ENCODE measurements at regions not wholly inside any gene's neighbourhood (a gene's known extent, or its start where the extent isn't known, plus 50 kb on each side); places are given as distances from the start of the nearest gene placed in this dataset.
"Not testable (repeated sequence)": the region's sequence is repeated elsewhere in the genome, so short reads cannot be mapped to it uniquely, and the experiment has no call there.

DNA sequence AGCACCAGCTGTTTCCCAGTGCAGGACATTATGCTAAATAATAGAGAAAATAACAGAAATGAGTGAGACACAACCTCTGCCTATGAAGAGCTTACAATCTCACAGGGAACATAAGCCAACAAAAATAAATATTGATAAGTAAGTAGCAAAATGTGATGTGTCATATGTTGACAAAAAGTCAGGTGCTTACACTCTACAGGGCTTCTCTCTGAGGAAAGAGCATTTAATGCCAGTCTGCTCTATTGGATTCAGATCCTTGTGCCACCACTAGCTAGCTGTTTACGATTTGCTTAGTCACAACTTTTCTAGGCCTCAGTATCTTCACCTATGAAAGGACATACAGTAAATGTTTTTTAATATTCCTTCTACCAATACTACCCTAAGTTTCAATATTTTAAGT, 500.9 kb upstream of the NAALADL2 start:
- no peaks in the 10 kb centered on the region for H3K79me2 ChIP-seq (ENCODE audit: control insufficient read depth, insufficient read depth, low read length)
- DNase-seq: no peak
- no peak overlapping the region for H3K56ac ChIP-seq (ENCODE audit: low read length)
- no peak overlapping the region for H2AK5ac ChIP-seq (ENCODE audit: low read length)
- no peak overlapping the region for H4K5ac ChIP-seq (ENCODE audit: low read length)
- no peak overlapping the region for H2BK15ac ChIP-seq (replicated peaks; ENCODE audit: low read depth)
- H3K27ac ChIP-seq (ENCODE audit: low read depth, low read length): no peak overlapping the region
- no peak overlapping the region for H3K18ac ChIP-seq (ENCODE audit: low read length)
- H3K27me3 ChIP-seq (ENCODE audit: insufficient read depth, low read length, poor library complexity): no peaks in the 10 kb centered on the region
- H3K4ac ChIP-seq (ENCODE audit: low read depth, low read length): no peak overlapping the region
- H3K9ac ChIP-seq (ENCODE audit: low read length): no peak overlapping the region
- no peak overlapping the region for H3K4me3 ChIP-seq (ENCODE audit: low read length)
- no peak overlapping the region for H4K8ac ChIP-seq (ENCODE audit: low read depth, low read length)
- H2BK5ac ChIP-seq (ENCODE audit: low read length): no peak overlapping the region
- H3K4me2 ChIP-seq (ENCODE audit: low read length): no peak overlapping the region
- no peak overlapping the region for H2BK120ac ChIP-seq (ENCODE audit: low read depth, low read length)
- H3K23ac ChIP-seq (ENCODE audit: low read length): no peak overlapping the region
- no peaks in the 10 kb centered on the region for H3K79me1 ChIP-seq (ENCODE audit: low read length)
- WGBS (ENCODE audit: extremely low coverage, insufficient coverage, low lambda C conversion rate): no CpG with 5 or more reads among the region's 1 CpG
- H3K4me1 ChIP-seq (ENCODE audit: control insufficient read depth, low read depth, low read length): no peaks in the 10 kb centered on the region
- H3K36me3 ChIP-seq (ENCODE audit: control insufficient read depth, insufficient read depth, low read length): no peaks in the 10 kb centered on the region

GRCh38 chr3:174362556-174362955, 496.6 kb upstream of the NAALADL2 start:
- Histone ChIP-seq H3K56ac (ENCODE audit: low read length) (no peak overlapping the region), H3K9ac (ENCODE audit: low read length) (no peak overlapping the region), H3K4me3 (ENCODE audit: low read length) (no peak overlapping the region), H4K5ac (ENCODE audit: low read length) (no peak overlapping the region), H2BK5ac (ENCODE audit: low read length) (no peak overlapping the region), H3K27me3 (ENCODE audit: insufficient read depth, low read length, poor library complexity) (no peaks in the 10 kb centered on the region), H2BK15ac (replicated peaks; ENCODE audit: low read depth) (no peak overlapping the region), H3K4me1 (ENCODE audit: control insufficient read depth, low read depth, low read length) (no peaks in the 10 kb centered on the region), H3K36me3 (ENCODE audit: control insufficient read depth, insufficient read depth, low read length) (no peaks in the 10 kb centered on the region), H2AK5ac (ENCODE audit: low read length) (no peak overlapping the region), H3K79me1 (ENCODE audit: low read length) (no peaks in the 10 kb centered on the region), H3K18ac (ENCODE audit: low read length) (no peak overlapping the region), H3K79me2 (ENCODE audit: control insufficient read depth, insufficient read depth, low read length) (no peaks in the 10 kb centered on the region), H4K8ac (ENCODE audit: low read depth, low read length) (no peak overlapping the region), H3K4ac (ENCODE audit: low read depth, low read length) (no peak overlapping the region), H2BK120ac (ENCODE audit: low read depth, low read length) (no peak overlapping the region), H3K23ac (ENCODE audit: low read length) (no peak overlapping the region), H3K4me2 (ENCODE audit: low read length) (no peak overlapping the region), H3K27ac (ENCODE audit: low read depth, low read length) (no peak overlapping the region)
- no peak for DNase-seq
- WGBS (ENCODE audit: extremely low coverage, insufficient coverage, low lambda C conversion rate): no CpG with 5 or more reads among the region's 3 CpGs

GRCh38 chr3:174363256-174363655, 495.9 kb upstream of the NAALADL2 start:
- Histone ChIP-seq H3K4me3 (ENCODE audit: low read length) (no peak overlapping the region), H3K4me1 (ENCODE audit: control insufficient read depth, low read depth, low read length) (no peaks in the 10 kb centered on the region), H3K79me1 (ENCODE audit: low read length) (no peaks in the 10 kb centered on the region), H3K27ac (ENCODE audit: low read depth, low read length) (no peak overlapping the region), H3K18ac (ENCODE audit: low read length) (no peak overlapping the region), H3K36me3 (ENCODE audit: control insufficient read depth, insufficient read depth, low read length) (no peaks in the 10 kb centered on the region), H2BK5ac (ENCODE audit: low read length) (no peak overlapping the region), H3K27me3 (ENCODE audit: insufficient read depth, low read length, poor library complexity) (no peaks in the 10 kb centered on the region), H3K79me2 (ENCODE audit: control insufficient read depth, insufficient read depth, low read length) (no peaks in the 10 kb centered on the region), H3K9ac (ENCODE audit: low read length) (no peak overlapping the region), H4K5ac (ENCODE audit: low read length) (no peak overlapping the region), H2BK120ac (ENCODE audit: low read depth, low read length) (no peak overlapping the region), H3K56ac (ENCODE audit: low read length) (no peak overlapping the region), H2AK5ac (ENCODE audit: low read length) (no peak overlapping the region), H3K23ac (ENCODE audit: low read length) (no peak overlapping the region), H4K8ac (ENCODE audit: low read depth, low read length) (no peak overlapping the region), H2BK15ac (replicated peaks; ENCODE audit: low read depth) (no peak overlapping the region), H3K4me2 (ENCODE audit: low read length) (no peak overlapping the region), H3K4ac (ENCODE audit: low read depth, low read length) (no peak overlapping the region)
- no CpG with 5 or more reads among the region's 3 CpGs for WGBS (ENCODE audit: extremely low coverage, insufficient coverage, low lambda C conversion rate)
- DNase-seq: no peak

DNA sequence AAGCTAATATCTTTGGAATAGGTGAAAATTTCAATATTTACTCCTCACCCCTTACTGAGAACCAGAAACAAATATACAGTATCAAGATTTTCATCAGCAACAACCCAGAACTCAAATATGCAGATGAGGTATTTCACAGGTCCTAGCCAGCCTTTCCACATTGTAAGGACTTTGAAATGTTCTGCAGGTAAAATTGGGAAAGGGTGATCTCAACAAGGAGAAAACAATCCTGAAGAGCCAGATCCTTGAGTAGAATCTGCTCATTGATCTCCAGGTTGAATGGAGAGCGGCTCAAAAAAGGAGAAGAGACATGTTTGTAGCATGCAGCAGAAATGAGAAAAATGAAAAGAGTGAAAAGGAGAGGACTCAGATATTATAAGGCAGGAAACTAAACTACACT, 493.3 kb upstream of the NAALADL2 start:
- H3K36me3 ChIP-seq (ENCODE audit: control insufficient read depth, insufficient read depth, low read length): no peaks in the 10 kb centered on the region
- no peak overlapping the region for H2AK5ac ChIP-seq (ENCODE audit: low read length)
- H3K23ac ChIP-seq (ENCODE audit: low read length): no peak overlapping the region
- H3K4ac ChIP-seq (ENCODE audit: low read depth, low read length): no peak overlapping the region
- H3K4me3 ChIP-seq (ENCODE audit: low read length): no peak overlapping the region
- no peak overlapping the region for H3K18ac ChIP-seq (ENCODE audit: low read length)
- H3K4me2 ChIP-seq (ENCODE audit: low read length): no peak overlapping the region
- H4K5ac ChIP-seq (ENCODE audit: low read length): no peak overlapping the region
- WGBS (ENCODE audit: extremely low coverage, insufficient coverage, low lambda C conversion rate): no CpG with 5 or more reads among the region's 1 CpG
- H3K9ac ChIP-seq (ENCODE audit: low read length): no peak overlapping the region
- H3K79me1 ChIP-seq (ENCODE audit: low read length): no peaks in the 10 kb centered on the region
- no peak overlapping the region for H2BK120ac ChIP-seq (ENCODE audit: low read depth, low read length)
- no peaks in the 10 kb centered on the region for H3K4me1 ChIP-seq (ENCODE audit: control insufficient read depth, low read depth, low read length)
- no peaks in the 10 kb centered on the region for H3K79me2 ChIP-seq (ENCODE audit: control insufficient read depth, insufficient read depth, low read length)
- no peak overlapping the region for H4K8ac ChIP-seq (ENCODE audit: low read depth, low read length)
- H3K56ac ChIP-seq (ENCODE audit: low read length): no peak overlapping the region
- H3K27me3 ChIP-seq (ENCODE audit: insufficient read depth, low read length, poor library complexity): no peaks in the 10 kb centered on the region
- DNase-seq: no peak
- H3K27ac ChIP-seq (ENCODE audit: low read depth, low read length): no peak overlapping the region
- no peak overlapping the region for H2BK15ac ChIP-seq (replicated peaks; ENCODE audit: low read depth)
- no peak overlapping the region for H2BK5ac ChIP-seq (ENCODE audit: low read length)

DNA sequence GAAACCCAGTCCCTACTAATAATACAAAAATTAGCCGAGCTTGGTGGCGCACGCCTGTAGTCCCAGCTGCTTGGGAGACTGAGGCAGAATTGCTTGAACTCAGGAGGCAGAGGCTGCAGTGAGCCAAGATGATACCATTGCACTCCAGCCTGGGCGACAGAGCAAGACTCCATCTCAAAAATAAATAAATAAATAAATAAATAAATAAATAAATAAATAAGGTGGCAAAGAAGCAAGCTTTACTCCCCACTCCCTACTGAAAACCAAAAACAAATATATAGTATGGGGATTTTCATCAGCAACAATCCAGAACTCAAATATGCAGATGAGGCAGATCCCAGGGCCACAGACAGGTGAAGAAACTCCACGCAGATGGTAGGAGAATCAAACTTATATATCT, 492.2 kb upstream of the NAALADL2 start:
- not testable (repeated sequence) for H3K36me3 ChIP-seq (ENCODE audit: control insufficient read depth, insufficient read depth, low read length); H3K9ac ChIP-seq (ENCODE audit: low read length); H3K23ac ChIP-seq (ENCODE audit: low read length); H4K5ac ChIP-seq (ENCODE audit: low read length); H2BK120ac ChIP-seq (ENCODE audit: low read depth, low read length); H3K56ac ChIP-seq (ENCODE audit: low read length); H3K4me3 ChIP-seq (ENCODE audit: low read length); H3K79me1 ChIP-seq (ENCODE audit: low read length); H3K4me2 ChIP-seq (ENCODE audit: low read length); H3K18ac ChIP-seq (ENCODE audit: low read length); DNase-seq; H4K8ac ChIP-seq (ENCODE audit: low read depth, low read length); H3K4ac ChIP-seq (ENCODE audit: low read depth, low read length); H3K79me2 ChIP-seq (ENCODE audit: control insufficient read depth, insufficient read depth, low read length); H2BK15ac ChIP-seq (replicated peaks; ENCODE audit: low read depth); H2BK5ac ChIP-seq (ENCODE audit: low read length); H2AK5ac ChIP-seq (ENCODE audit: low read length); H3K27me3 ChIP-seq (ENCODE audit: insufficient read depth, low read length, poor library complexity); H3K4me1 ChIP-seq (ENCODE audit: control insufficient read depth, low read depth, low read length); H3K27ac ChIP-seq (ENCODE audit: low read depth, low read length)
- no CpG with 5 or more reads among the region's 5 CpGs for WGBS (ENCODE audit: extremely low coverage, insufficient coverage, low lambda C conversion rate)

DNA sequence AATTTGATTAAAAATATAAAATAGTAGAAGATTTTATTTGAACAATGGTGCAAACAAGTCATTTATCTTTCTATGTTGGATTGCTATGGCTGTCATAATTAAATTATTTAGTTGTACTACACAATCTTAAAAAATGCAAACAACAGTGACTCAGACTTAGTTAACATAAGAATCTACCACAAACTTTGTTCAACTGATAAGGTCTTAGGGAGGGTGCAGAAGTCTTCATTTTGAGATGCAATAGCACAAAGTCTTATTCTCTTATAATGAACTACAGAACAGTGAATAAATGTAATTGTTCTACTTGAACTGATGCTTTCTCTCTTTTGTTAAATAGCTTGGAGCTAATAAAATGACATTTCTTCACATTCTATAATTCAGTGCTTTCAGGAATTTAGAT, 482.8 kb upstream of the NAALADL2 start:
- Histone ChIP-seq H3K4me3 (ENCODE audit: low read length) (no peak overlapping the region), H2BK5ac (ENCODE audit: low read length) (no peak overlapping the region), H2BK15ac (replicated peaks; ENCODE audit: low read depth) (no peak overlapping the region), H3K18ac (ENCODE audit: low read length) (no peak overlapping the region), H3K9ac (ENCODE audit: low read length) (no peak overlapping the region), H3K4me2 (ENCODE audit: low read length) (no peak overlapping the region), H4K5ac (ENCODE audit: low read length) (no peak overlapping the region), H3K27me3 (ENCODE audit: insufficient read depth, low read length, poor library complexity) (no peaks in the 10 kb centered on the region), H3K23ac (ENCODE audit: low read length) (no peak overlapping the region), H4K8ac (ENCODE audit: low read depth, low read length) (no peak overlapping the region), H3K4me1 (ENCODE audit: control insufficient read depth, low read depth, low read length) (no peaks in the 10 kb centered on the region), H3K79me1 (ENCODE audit: low read length) (no peaks in the 10 kb centered on the region), H3K4ac (ENCODE audit: low read depth, low read length) (no peak overlapping the region), H3K27ac (ENCODE audit: low read depth, low read length) (no peak overlapping the region), H3K79me2 (ENCODE audit: control insufficient read depth, insufficient read depth, low read length) (no peaks in the 10 kb centered on the region), H3K56ac (ENCODE audit: low read length) (no peak overlapping the region), H2BK120ac (ENCODE audit: low read depth, low read length) (no peak overlapping the region), H3K36me3 (ENCODE audit: control insufficient read depth, insufficient read depth, low read length) (no peaks in the 10 kb centered on the region), H2AK5ac (ENCODE audit: low read length) (no peak overlapping the region)
- no peak for DNase-seq

Data from mesendoderm (in vitro differentiated cells).